Osteoblast (primary cell): ENCODE measurements at regions not wholly inside any gene's neighbourhood (a gene's known extent, or its start where the extent isn't known, plus 50 kb on each side); places are given as distances from the start of the nearest gene placed in this dataset.

Experiments used
- DNase-seq: peaks from one replicate; pipeline ENCODE4 v3.0.0; 2011; ENCODE audit warnings: low spot score, mixed read lengths; ENCODE audit not compliant: insufficient read length; ENCODE audit errors: missing footprints
- H2AFZ ChIP-seq: 2 replicates; pipeline ENCODE4 v1.6.0; 2011; ENCODE audit warnings: mild to moderate bottlenecking, low read length
- H3K27ac ChIP-seq: 2 replicates; pipeline ENCODE4 v1.5.1; 2011; ENCODE audit warnings: mild to moderate bottlenecking, low read depth, low read length, moderate library complexity
- H3K27me3 ChIP-seq: 2 replicates; pipeline ENCODE4 v1.6.0; 2012; ENCODE audit warnings: mild to moderate bottlenecking, control low read depth, inconsistent platforms, low read length, moderate library complexity; ENCODE audit not compliant: insufficient read depth
- H3K36me3 ChIP-seq: 2 replicates; pipeline ENCODE4 v1.5.1; 2011; ENCODE audit warnings: mild to moderate bottlenecking, low read length, control low read depth, moderate library complexity; ENCODE audit not compliant: insufficient read depth
- H3K4me1 ChIP-seq: 2 replicates; pipeline ENCODE4 v1.5.1; 2011; ENCODE audit warnings: mild to moderate bottlenecking, low read length, control low read depth, moderate library complexity; ENCODE audit not compliant: insufficient read depth
- H3K4me2 ChIP-seq: 2 replicates; pipeline ENCODE4 v1.6.0; 2011; ENCODE audit warnings: mild to moderate bottlenecking, low read length; ENCODE audit not compliant: insufficient read depth
- H3K4me3 ChIP-seq: fragments of 200-600 bp; sonication (generic); 3 replicates; pipeline ENCODE4 v1.5.1; 2012; ENCODE audit warnings: mild to moderate bottlenecking, low read length, inconsistent platforms; ENCODE audit not compliant: insufficient read depth
- H3K79me2 ChIP-seq: 2 replicates; pipeline ENCODE4 v1.6.0; 2012; ENCODE audit warnings: mild to moderate bottlenecking, low read length, control low read depth, inconsistent platforms; ENCODE audit not compliant: insufficient read depth
- H3K9me3 ChIP-seq: 2 replicates; pipeline ENCODE4 v1.5.1; 2011; ENCODE audit warnings: low read depth, low read length, control low read depth
- H4K20me1 ChIP-seq: 2 replicates; pipeline ENCODE4 v1.6.0; 2012; ENCODE audit warnings: mild to moderate bottlenecking, low read length, control low read depth; ENCODE audit not compliant: insufficient read depth
- TF ChIP-seq, protein P1 (sequence below): IDR thresholded peaks from 2 replicates; pipeline ENCODE4 v1.5.1; 2011; ENCODE audit warnings: mild to moderate bottlenecking, low read depth, low read length, moderate library complexity; ENCODE audit errors: extremely low read depth

DNA sequence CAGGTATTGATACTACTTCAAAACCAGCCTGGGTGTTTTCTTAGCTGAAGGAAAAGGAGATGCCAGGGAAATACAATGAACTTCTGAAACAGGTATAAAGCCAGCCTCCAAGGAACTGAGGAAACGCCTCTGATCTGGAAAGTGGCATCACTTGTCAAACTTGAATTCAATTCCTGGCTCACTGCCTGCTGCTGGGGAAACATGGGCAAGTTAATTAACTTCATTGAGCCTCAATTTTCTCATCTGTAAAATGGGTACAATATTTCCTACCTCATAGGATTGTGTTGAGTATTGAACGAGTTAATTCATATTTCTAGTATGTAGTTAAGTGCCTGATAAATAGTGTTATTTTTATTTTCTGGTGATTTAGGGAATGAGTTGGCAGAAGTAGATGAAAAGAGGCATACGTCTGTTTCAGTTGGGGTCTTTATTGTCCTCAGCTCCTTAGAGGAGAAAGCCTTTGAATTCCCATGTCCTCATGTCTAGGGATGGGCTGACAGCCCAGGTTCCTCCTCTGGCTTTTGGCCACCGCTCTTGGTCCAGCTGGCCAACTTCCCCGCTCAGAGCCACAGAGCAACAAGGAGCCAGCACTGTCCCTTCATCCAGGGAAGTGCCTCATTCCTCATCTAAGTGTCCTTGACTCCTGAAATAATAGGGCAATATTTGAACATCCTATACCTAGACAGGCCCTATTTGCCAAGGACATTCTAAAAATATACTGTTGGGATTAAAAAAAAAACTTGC lies 210.5 kb upstream of the GATA6 start:
- Histone ChIP-seq H3K79me2 (no peaks in the 10 kb centered on the region), H3K4me3 (no peak overlapping the region), H2AFZ (no peak overlapping the region), H3K4me2 (no peak overlapping the region), H3K9me3 (no peaks in the 10 kb centered on the region), H3K36me3 (no peaks in the 10 kb centered on the region), H3K27ac (no peak overlapping the region), H3K27me3 (peaks cover 22% of the 10 kb centered on the region), H3K4me1 (no peaks in the 10 kb centered on the region), H4K20me1 (no peaks in the 10 kb centered on the region)
- TF ChIP-seq, protein P1, sequence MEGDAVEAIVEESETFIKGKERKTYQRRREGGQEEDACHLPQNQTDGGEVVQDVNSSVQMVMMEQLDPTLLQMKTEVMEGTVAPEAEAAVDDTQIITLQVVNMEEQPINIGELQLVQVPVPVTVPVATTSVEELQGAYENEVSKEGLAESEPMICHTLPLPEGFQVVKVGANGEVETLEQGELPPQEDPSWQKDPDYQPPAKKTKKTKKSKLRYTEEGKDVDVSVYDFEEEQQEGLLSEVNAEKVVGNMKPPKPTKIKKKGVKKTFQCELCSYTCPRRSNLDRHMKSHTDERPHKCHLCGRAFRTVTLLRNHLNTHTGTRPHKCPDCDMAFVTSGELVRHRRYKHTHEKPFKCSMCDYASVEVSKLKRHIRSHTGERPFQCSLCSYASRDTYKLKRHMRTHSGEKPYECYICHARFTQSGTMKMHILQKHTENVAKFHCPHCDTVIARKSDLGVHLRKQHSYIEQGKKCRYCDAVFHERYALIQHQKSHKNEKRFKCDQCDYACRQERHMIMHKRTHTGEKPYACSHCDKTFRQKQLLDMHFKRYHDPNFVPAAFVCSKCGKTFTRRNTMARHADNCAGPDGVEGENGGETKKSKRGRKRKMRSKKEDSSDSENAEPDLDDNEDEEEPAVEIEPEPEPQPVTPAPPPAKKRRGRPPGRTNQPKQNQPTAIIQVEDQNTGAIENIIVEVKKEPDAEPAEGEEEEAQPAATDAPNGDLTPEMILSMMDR = no peak
- no peak for DNase-seq

DNA sequence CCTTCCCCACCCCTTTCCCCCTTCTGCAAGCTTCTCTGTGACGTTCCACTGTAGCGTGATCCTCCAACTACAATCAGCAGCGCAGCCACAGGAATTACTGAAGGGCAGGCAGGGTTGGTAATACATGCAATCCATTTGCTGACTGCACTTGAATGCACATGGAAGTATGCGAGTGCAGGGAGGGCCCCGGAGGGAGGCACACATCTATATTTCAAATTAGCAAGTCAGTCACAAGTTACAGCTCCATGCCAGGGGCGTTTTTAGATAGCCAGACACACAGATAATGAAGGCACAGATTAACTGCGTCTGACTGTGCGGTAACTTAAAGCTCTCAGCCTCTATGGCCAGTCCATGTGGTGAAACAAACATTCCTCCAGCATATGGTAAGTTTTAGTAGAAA lies 209.2 kb upstream of the GATA6 start:
- Histone ChIP-seq H4K20me1 (no peaks in the 10 kb centered on the region), H3K4me2 (no peak overlapping the region), H3K4me1 (no peaks in the 10 kb centered on the region), H3K36me3 (no peaks in the 10 kb centered on the region), H3K27me3 (peaks cover 16% of the 10 kb centered on the region), H3K79me2 (no peaks in the 10 kb centered on the region), H3K9me3 (no peaks in the 10 kb centered on the region), H2AFZ (no peak overlapping the region), H3K27ac (no peak overlapping the region), H3K4me3 (no peak overlapping the region)
- no peak for DNase-seq
- TF ChIP-seq, protein P1 = no peak

DNA sequence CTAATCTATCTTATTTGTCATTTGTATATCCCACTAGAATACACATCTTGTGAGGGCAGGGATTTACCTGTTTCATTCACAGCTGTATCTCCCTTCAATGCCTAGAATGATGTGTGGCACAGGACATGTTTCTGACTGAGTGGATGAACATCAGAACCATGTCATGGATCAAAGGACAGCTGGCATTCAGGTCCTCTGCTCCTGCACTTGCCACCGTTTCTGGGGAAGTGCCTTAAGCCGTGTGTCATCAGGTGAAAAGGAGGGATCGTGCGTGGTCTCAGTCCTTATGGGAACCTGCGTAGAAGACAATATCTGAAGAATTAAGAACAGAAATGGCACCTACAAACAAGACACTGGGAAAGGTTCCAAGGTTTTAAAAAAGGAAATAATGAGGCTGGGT lies 206.1 kb upstream of the GATA6 start:
- Histone ChIP-seq H4K20me1 (no peaks in the 10 kb centered on the region), H3K4me3 (no peak overlapping the region), H3K4me1 (no peaks in the 10 kb centered on the region), H3K27me3 (peaks cover 16% of the 10 kb centered on the region), H3K4me2 (no peak overlapping the region), H2AFZ (no peak overlapping the region), H3K27ac (no peak overlapping the region), H3K36me3 (no peaks in the 10 kb centered on the region), H3K9me3 (no peaks in the 10 kb centered on the region), H3K79me2 (no peaks in the 10 kb centered on the region)
- DNase-seq = no peak
- TF ChIP-seq, protein P1 = no peak

DNA sequence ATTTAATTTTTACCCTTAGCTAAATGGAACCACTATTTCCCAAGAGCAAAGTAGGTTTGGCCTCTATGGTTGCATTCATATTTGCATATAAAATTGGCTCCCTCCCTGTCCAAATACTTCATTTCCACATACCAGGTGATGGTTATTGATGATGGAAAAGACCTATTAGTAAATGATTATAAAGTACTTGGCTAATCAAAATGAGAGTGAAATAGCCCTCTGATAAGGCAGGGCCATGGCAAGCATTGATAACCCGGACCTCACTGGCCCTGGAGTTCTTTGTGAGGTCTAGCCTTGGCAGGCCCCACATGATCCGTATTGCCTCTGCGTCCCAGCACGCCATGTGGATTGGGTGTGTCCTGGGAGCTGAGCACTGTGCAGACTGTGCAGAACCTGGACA lies 201.1 kb upstream of the GATA6 start:
- no peak overlapping the region for H3K4me3 ChIP-seq
- TF ChIP-seq, protein P1 = no peak
- peaks cover 3% of the 10 kb centered on the region for H3K4me1 ChIP-seq
- no peaks in the 10 kb centered on the region for H3K9me3 ChIP-seq
- no peak overlapping the region for H3K27ac ChIP-seq
- H3K79me2 ChIP-seq = no peaks in the 10 kb centered on the region
- H3K27me3 ChIP-seq = no peaks in the 10 kb centered on the region
- no peaks in the 10 kb centered on the region for H4K20me1 ChIP-seq
- no peak overlapping the region for H2AFZ ChIP-seq
- no peak overlapping the region for H3K4me2 ChIP-seq
- no peak for DNase-seq
- no peaks in the 10 kb centered on the region for H3K36me3 ChIP-seq
